MM.1S (cell line): ENCODE measurements at regions not wholly inside any gene's neighbourhood (a gene's known extent, or its start where the extent isn't known, plus 50 kb on each side); places are given as distances from the start of the nearest gene placed in this dataset.

ENCODE experiments used
- DNase-seq: peaks from one replicate; pipeline ENCODE4 v3.0.0-alpha.2; 2015
- H2AFZ ChIP-seq: fragments of 300-600 bp; sonication (generic); 2 replicates; pipeline ENCODE4 v1.6.0; 2016; ENCODE audit warnings: antibody characterized with exemption, low read length
- H3F3A ChIP-seq: fragments of 300-600 bp; sonication (generic); 2 replicates; pipeline ENCODE4 v1.6.1; 2016; ENCODE audit warnings: mild to moderate bottlenecking, antibody characterized with exemption, low read length, moderate library complexity, mixed read lengths; ENCODE audit not compliant: insufficient read depth
- H3K27ac ChIP-seq: fragments of 300-600 bp; sonication (generic); 2 replicates; pipeline ENCODE4 v1.5.1; 2016; ENCODE audit warnings: mild to moderate bottlenecking, low read length
- H3K27me3 ChIP-seq: fragments of 300-600 bp; sonication (generic); replicated peaks from 2 replicates; pipeline ENCODE4 v1.6.0; 2016; ENCODE audit warnings: low read length; ENCODE audit not compliant: insufficient read depth
- H3K36me3 ChIP-seq: fragments of 300-600 bp; sonication (generic); replicated peaks from 2 replicates; pipeline ENCODE4 v1.6.1; 2016; ENCODE audit warnings: mild to moderate bottlenecking, low read length, mixed read lengths; ENCODE audit not compliant: insufficient read depth
- H3K4me1 ChIP-seq: fragments of 300-600 bp; sonication (generic); 2 replicates; pipeline ENCODE4 v1.6.1; 2016; ENCODE audit warnings: low read length, mixed read lengths
- H3K4me2 ChIP-seq: fragments of 300-600 bp; sonication (generic); 2 replicates; pipeline ENCODE4 v1.6.0; 2016; ENCODE audit warnings: low read depth, low read length
- H3K4me3 ChIP-seq: fragments of 300-600 bp; sonication (generic); 2 replicates; pipeline ENCODE4 v1.5.1; 2016; ENCODE audit warnings: low read length, mixed read lengths
- H3K79me2 ChIP-seq: fragments of 300-600 bp; sonication (generic); 2 replicates; pipeline ENCODE4 v1.6.1; 2016; ENCODE audit warnings: mixed run types, low read length, mixed read lengths
- H3K9ac ChIP-seq: fragments of 300-600 bp; sonication (generic); 2 replicates; pipeline ENCODE4 v1.6.1; 2016; ENCODE audit warnings: low read length, mixed read lengths
- H3K9me2 ChIP-seq: fragments of 300-600 bp; sonication (generic); replicated peaks from 2 replicates; pipeline ENCODE4 v1.6.1; 2016; ENCODE audit warnings: mild to moderate bottlenecking, low read length, mixed read lengths; ENCODE audit not compliant: insufficient read depth
- H3K9me3 ChIP-seq: fragments of 300-600 bp; sonication (generic); replicated peaks from 2 replicates; pipeline ENCODE4 v1.6.1; 2016; ENCODE audit warnings: mild to moderate bottlenecking, low read length, mixed read lengths; ENCODE audit not compliant: insufficient read depth
- H4K20me1 ChIP-seq: fragments of 300-600 bp; sonication (generic); 2 replicates; pipeline ENCODE4 v1.6.1; 2016; ENCODE audit warnings: mild to moderate bottlenecking, low read length, moderate library complexity, mixed read lengths; ENCODE audit not compliant: insufficient read depth
- EZH2 ChIP-seq: fragments of 300-600 bp; sonication (generic); optimal IDR thresholded peaks from 2 replicates; pipeline ENCODE3; 2017; ENCODE audit warnings: low read depth, mild to moderate bottlenecking, antibody characterized with exemption, low read length, mixed read lengths
- EZH2phosphoT487 ChIP-seq: fragments of 300-600 bp; sonication (generic); IDR thresholded peaks from 2 replicates; pipeline ENCODE4 v1.6.1; 2018; ENCODE audit warnings: antibody characterized with exemption, low read length
- TF ChIP-seq, protein P1 (sequence below): fragments of 300-600 bp; sonication (generic); IDR thresholded peaks from 2 replicates; pipeline ENCODE4 v1.5.1; 2016; ENCODE audit warnings: antibody characterized with exemption, low read length, mixed read lengths

- H3K4me1 ChIP-seq, result no peaks in the 10 kb centered on the region
- H3K27me3 ChIP-seq, result no peaks in the 10 kb centered on the region
- no peak overlapping the region for H2AFZ ChIP-seq
- H3K9ac ChIP-seq, result no peak overlapping the region
- H3F3A ChIP-seq, result no peaks in the 10 kb centered on the region
- no peak for TF ChIP-seq EZH2
- TF ChIP-seq EZH2phosphoT487, result no peak
- TF ChIP-seq, protein P1, sequence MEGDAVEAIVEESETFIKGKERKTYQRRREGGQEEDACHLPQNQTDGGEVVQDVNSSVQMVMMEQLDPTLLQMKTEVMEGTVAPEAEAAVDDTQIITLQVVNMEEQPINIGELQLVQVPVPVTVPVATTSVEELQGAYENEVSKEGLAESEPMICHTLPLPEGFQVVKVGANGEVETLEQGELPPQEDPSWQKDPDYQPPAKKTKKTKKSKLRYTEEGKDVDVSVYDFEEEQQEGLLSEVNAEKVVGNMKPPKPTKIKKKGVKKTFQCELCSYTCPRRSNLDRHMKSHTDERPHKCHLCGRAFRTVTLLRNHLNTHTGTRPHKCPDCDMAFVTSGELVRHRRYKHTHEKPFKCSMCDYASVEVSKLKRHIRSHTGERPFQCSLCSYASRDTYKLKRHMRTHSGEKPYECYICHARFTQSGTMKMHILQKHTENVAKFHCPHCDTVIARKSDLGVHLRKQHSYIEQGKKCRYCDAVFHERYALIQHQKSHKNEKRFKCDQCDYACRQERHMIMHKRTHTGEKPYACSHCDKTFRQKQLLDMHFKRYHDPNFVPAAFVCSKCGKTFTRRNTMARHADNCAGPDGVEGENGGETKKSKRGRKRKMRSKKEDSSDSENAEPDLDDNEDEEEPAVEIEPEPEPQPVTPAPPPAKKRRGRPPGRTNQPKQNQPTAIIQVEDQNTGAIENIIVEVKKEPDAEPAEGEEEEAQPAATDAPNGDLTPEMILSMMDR, result no peak
- H4K20me1 ChIP-seq, result no peaks in the 10 kb centered on the region
- H3K4me3 ChIP-seq, result no peak overlapping the region
- H3K4me2 ChIP-seq, result no peak overlapping the region
- H3K27ac ChIP-seq, result no peak overlapping the region
- no peak for DNase-seq
- H3K79me2 ChIP-seq, result no peaks in the 10 kb centered on the region
- H3K36me3 ChIP-seq, result no peaks in the 10 kb centered on the region
- H3K9me2 ChIP-seq, result no peaks in the 10 kb centered on the region
- H3K9me3 ChIP-seq, result no peaks in the 10 kb centered on the region
Observed at GRCh38 chr7:25754333-25754732, 397.7 kb upstream of the NFE2L3 start.

- Histone ChIP-seq H3K9me3 (no peaks in the 10 kb centered on the region), H3K4me3 (no peak overlapping the region)
Observed at GRCh38 chr7:25754751-25755150, 397.2 kb upstream of the NFE2L3 start.

GRCh38 chr7:25756601-25757000 lies 395.4 kb upstream of the NFE2L3 start:
- Histone ChIP-seq H3K79me2 (no peaks in the 10 kb centered on the region), H3K9me2 (no peaks in the 10 kb centered on the region), H3K9ac (no peak overlapping the region), H3K4me1 (no peaks in the 10 kb centered on the region), H3K27ac (no peak overlapping the region), H2AFZ (no peak overlapping the region), H3K4me3 (no peak overlapping the region), H3K9me3 (no peaks in the 10 kb centered on the region), H3F3A (no peaks in the 10 kb centered on the region), H3K27me3 (no peaks in the 10 kb centered on the region), H3K4me2 (no peak overlapping the region), H4K20me1 (no peaks in the 10 kb centered on the region), H3K36me3 (no peaks in the 10 kb centered on the region)
- DNase-seq, result no peak
- TF ChIP-seq EZH2phosphoT487, result no peak
- TF ChIP-seq EZH2, result no peak

More at GRCh38 chr7:25754751-25755150, 397.2 kb upstream of the NFE2L3 start:
- no peak for TF ChIP-seq EZH2phosphoT487
- no peak for TF ChIP-seq EZH2
- TF ChIP-seq, protein P1, result no peak
- no peaks in the 10 kb centered on the region for H3K79me2 ChIP-seq
- H3K9me2 ChIP-seq, result no peaks in the 10 kb centered on the region
- H4K20me1 ChIP-seq, result no peaks in the 10 kb centered on the region
- DNase-seq, result no peak
- no peak overlapping the region for H2AFZ ChIP-seq
- H3K27me3 ChIP-seq, result no peaks in the 10 kb centered on the region
- H3K4me1 ChIP-seq, result no peaks in the 10 kb centered on the region
- no peak overlapping the region for H3K4me2 ChIP-seq
- no peaks in the 10 kb centered on the region for H3K36me3 ChIP-seq
- no peaks in the 10 kb centered on the region for H3F3A ChIP-seq
- no peak overlapping the region for H3K9ac ChIP-seq
- H3K27ac ChIP-seq, result no peak overlapping the region

- no peak for TF ChIP-seq EZH2phosphoT487
- TF ChIP-seq, protein P1, result no peak
- Histone ChIP-seq H3K4me3 (no peak overlapping the region), H3K4me1 (no peaks in the 10 kb centered on the region), H3F3A (no peaks in the 10 kb centered on the region), H3K9me3 (no peaks in the 10 kb centered on the region), H3K79me2 (no peaks in the 10 kb centered on the region), H3K9ac (no peak overlapping the region), H3K36me3 (no peaks in the 10 kb centered on the region), H3K27me3 (no peaks in the 10 kb centered on the region), H4K20me1 (no peaks in the 10 kb centered on the region), H3K4me2 (no peak overlapping the region), H2AFZ (no peak overlapping the region), H3K27ac (no peak overlapping the region), H3K9me2 (no peaks in the 10 kb centered on the region)
- DNase-seq, result no peak
Observed at GRCh38 chr7:25758559-25758958, 393.4 kb upstream of the NFE2L3 start.
